GM12878 (cell line): ENCODE measurements at regions not wholly inside any gene's neighbourhood (a gene's known extent, or its start where the extent isn't known, plus 50 kb on each side); places are given as distances from the start of the nearest gene placed in this dataset.

Experiments used
- ATAC-seq: fragments of 200-7000 bp; cut with Tn5 transposase; 3 replicates; pipeline ENCODE4 v1.9.1; 2020; ENCODE audit warnings: mild to moderate bottlenecking, moderate library complexity
- BruUV-seq: library from RNA; stranded (reverse); fragments of 400-500 nt; replicated peaks from 2 replicates; lab custom pipeline; 2021; lab: Mats Ljungman, UMichigan
- CTCF ChIA-PET: fragments of 300-600 bp; sonication (Branson Sonifier 250); formaldehyde crosslinking; extraction: SDS; loops from one replicate; lab custom pipeline; 2021; ENCODE audit warnings: inconsistent platforms; lab: Yijun Ruan, JAX
- POLR2A ChIA-PET: fragments of 350-600 bp; formaldehyde crosslinking; extraction: SDS; loops from one replicate; lab custom pipeline; 2021; ENCODE audit warnings: inconsistent platforms; lab: Charles Lee
- RAD21 ChIA-PET: fragments of 300-600 bp; sonication (Branson Sonifier 250); formaldehyde crosslinking; loops from one replicate; lab custom pipeline; 2023; ENCODE audit warnings: antibody characterized with exemption; ENCODE audit not compliant: unreplicated experiment; lab: Charles Lee
- SMC1A ChIA-PET: fragments of 300-600 bp; sonication (Branson Sonifier 250); formaldehyde crosslinking; loops from one replicate; lab custom pipeline; 2023; ENCODE audit not compliant: unreplicated experiment, uncharacterized antibody; lab: Charles Lee
- DNase-seq: peaks from one replicate; pipeline ENCODE4 v3.0.0-alpha.2; 2011; ENCODE audit warnings: low read depth, low spot score
- FAIRE-seq: peaks from 3 replicates; lab custom pipeline; 2011; peaks lifted over from hg19 to GRCh38; lab: Jason Lieb, UNC
- H2AFZ ChIP-seq: 2 replicates; pipeline ENCODE4 v1.6.0; 2011; ENCODE audit warnings: low read depth, low read length, control low read depth; ENCODE audit not compliant: control insufficient read depth
- H3K27ac ChIP-seq: 2 replicates; pipeline ENCODE4 v1.5.1; 2011; ENCODE audit warnings: control low read depth; ENCODE audit not compliant: control insufficient read depth, insufficient read depth
- H3K27me3 ChIP-seq, 2 experiments: replicated peaks in 1 of 2; 2 replicates each; pipeline versions ENCODE4 v1.6.0 to v1.6.1; 2011; ENCODE audit warnings: low read length in 1 of 2; ENCODE audit not compliant: control insufficient read depth in 2 of 2, insufficient read depth in 2 of 2
- H3K36me3 ChIP-seq, 2 experiments: 2 replicates each; pipeline ENCODE4 v1.5.1; 2011; ENCODE audit warnings: low read length in 1 of 2; ENCODE audit not compliant: control insufficient read depth in 2 of 2, insufficient read depth in 2 of 2
- H3K4me1 ChIP-seq: 2 replicates; pipeline ENCODE4 v1.6.1; 2011; ENCODE audit warnings: mild to moderate bottlenecking, low read length, moderate library complexity, mixed read lengths; ENCODE audit not compliant: control insufficient read depth, insufficient read depth
- H3K4me2 ChIP-seq: 2 replicates; pipeline ENCODE4 v1.6.0; 2011; ENCODE audit warnings: control low read depth; ENCODE audit not compliant: control insufficient read depth, insufficient read depth
- H3K4me3 ChIP-seq: fragments of 200-600 bp; sonication (generic); 2 replicates; pipeline ENCODE4 v1.5.1; 2016
- H3K79me2 ChIP-seq: 2 replicates; pipeline ENCODE4 v1.6.0; 2011; ENCODE audit warnings: low read length; ENCODE audit not compliant: control insufficient read depth, insufficient read depth
- H3K9ac ChIP-seq: 2 replicates; pipeline ENCODE4 v1.8.0; 2011; ENCODE audit warnings: low read length, control low read depth, mixed read lengths; ENCODE audit not compliant: control insufficient read depth, insufficient read depth
- H3K9me3 ChIP-seq: replicated peaks from 3 replicates; pipeline ENCODE4 v1.5.1; 2011; ENCODE audit warnings: mild to moderate bottlenecking, low read length; ENCODE audit not compliant: control insufficient read depth, insufficient read depth
- H4K20me1 ChIP-seq: 2 replicates; pipeline ENCODE4 v1.6.0; 2011; ENCODE audit not compliant: control insufficient read depth, insufficient read depth
- BHLHE40 ChIP-seq, 2 experiments: fragments of 450-650 bp in 1 of 2; IDR thresholded peaks; 2 replicates each; pipeline ENCODE4 v1.6.1; 2011 to 2017; ENCODE audit warnings: low read depth in 2 of 2, borderline replicate concordance in 1 of 2, improper control_type of control experiment in 1 of 2, low read length in 1 of 2, mild to moderate bottlenecking in 1 of 2
- E4F1 ChIP-seq: fragments of 450-650 bp; IDR thresholded peaks from 2 replicates; pipeline ENCODE4 v1.6.1; 2018; ENCODE audit warnings: borderline replicate concordance, mild to moderate bottlenecking; ENCODE audit not compliant: partially characterized antibody
- HSF1 ChIP-seq: fragments of 150-350 bp; IDR thresholded peaks from 2 replicates; pipeline ENCODE4 v1.6.1; 2014; ENCODE audit warnings: mild to moderate bottlenecking, low read depth, low read length
- RFX5 ChIP-seq: IDR thresholded peaks from 2 replicates; pipeline ENCODE4 v1.6.1; 2011; ENCODE audit warnings: low read depth, low read length, improper control_type of control experiment
- SIN3A ChIP-seq: IDR thresholded peaks from 2 replicates; pipeline ENCODE4 v1.6.1; 2012; ENCODE audit warnings: low read depth, low read length, improper control_type of control experiment
- SMAD1 ChIP-seq: fragments of 450-650 bp; IDR thresholded peaks from 2 replicates; pipeline ENCODE4 v1.6.1; 2018; ENCODE audit warnings: mild to moderate bottlenecking, low read depth; ENCODE audit not compliant: partially characterized antibody
- WRNIP1 ChIP-seq: IDR thresholded peaks from 2 replicates; pipeline ENCODE4 v1.6.1; 2011; ENCODE audit warnings: low read depth, low read length, improper control_type of control experiment, borderline replicate concordance
- WGBS: methylation state at CpG from one replicate; pipeline ENCODE4 v1.1.6; 2016; ENCODE audit warnings: low lambda C conversion rate; ENCODE audit not compliant: insufficient replicate concordance, insufficient coverage; ENCODE audit errors: missing lambda C conversion rate; 5-methylcytosine and 5-hydroxymethylcytosine counted together
- in situ Hi-C: fragments of 300-500 bp; cut with MboI; formaldehyde crosslinking; loops from 9 replicates; pipeline ENCODE4 v1.14.3; 2018; ENCODE audit warnings: mixed read lengths
- intact Hi-C: fragments of 100-400 bp; cut with micrococcal nuclease; formaldehyde crosslinking; loops from one replicate; pipeline ENCODE4 v1.14.2; 2022; ENCODE audit not compliant: unreplicated experiment
- TF ChIP-seq, protein P1 (sequence below), 3 experiments: IDR thresholded peaks in 2 of 3; conservative IDR thresholded peaks in 1 of 3; 2 replicates each; pipeline ENCODE4 v1.5.1; 2011; ENCODE audit warnings: low read depth in 3 of 3, low read length in 3 of 3, mild to moderate bottlenecking in 3 of 3, control low read depth in 2 of 3, moderate library complexity in 2 of 3, inconsistent platforms in 1 of 3, mixed read lengths in 1 of 3; ENCODE audit not compliant: control insufficient read depth in 2 of 3, insufficient read depth in 1 of 3; ENCODE audit errors: extremely low read depth in 1 of 3
- TF ChIP-seq, protein P2 (sequence below): fragments of 450-650 bp; formaldehyde crosslinking; IDR thresholded peaks from 2 replicates; pipeline ENCODE4 v1.4.0; 2022; ENCODE audit warnings: mild to moderate bottlenecking, moderate library complexity

GRCh38 chr6:81929828-81930227, 177.3 kb upstream of the TENT5A start (continued):
- TF ChIP-seq WRNIP1 = no peak
- no peak for TF ChIP-seq RFX5
- no peak for TF ChIP-seq E4F1
- TF ChIP-seq, protein P1, sequence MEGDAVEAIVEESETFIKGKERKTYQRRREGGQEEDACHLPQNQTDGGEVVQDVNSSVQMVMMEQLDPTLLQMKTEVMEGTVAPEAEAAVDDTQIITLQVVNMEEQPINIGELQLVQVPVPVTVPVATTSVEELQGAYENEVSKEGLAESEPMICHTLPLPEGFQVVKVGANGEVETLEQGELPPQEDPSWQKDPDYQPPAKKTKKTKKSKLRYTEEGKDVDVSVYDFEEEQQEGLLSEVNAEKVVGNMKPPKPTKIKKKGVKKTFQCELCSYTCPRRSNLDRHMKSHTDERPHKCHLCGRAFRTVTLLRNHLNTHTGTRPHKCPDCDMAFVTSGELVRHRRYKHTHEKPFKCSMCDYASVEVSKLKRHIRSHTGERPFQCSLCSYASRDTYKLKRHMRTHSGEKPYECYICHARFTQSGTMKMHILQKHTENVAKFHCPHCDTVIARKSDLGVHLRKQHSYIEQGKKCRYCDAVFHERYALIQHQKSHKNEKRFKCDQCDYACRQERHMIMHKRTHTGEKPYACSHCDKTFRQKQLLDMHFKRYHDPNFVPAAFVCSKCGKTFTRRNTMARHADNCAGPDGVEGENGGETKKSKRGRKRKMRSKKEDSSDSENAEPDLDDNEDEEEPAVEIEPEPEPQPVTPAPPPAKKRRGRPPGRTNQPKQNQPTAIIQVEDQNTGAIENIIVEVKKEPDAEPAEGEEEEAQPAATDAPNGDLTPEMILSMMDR (IDR thresholded peaks at IDR 0.05 in 2 of 3, conservative IDR thresholded peaks at IDR 0.05 in 1 of 3; ENCODE audit: control insufficient read depth in 2 of 3, extremely low read depth in 1 of 3, insufficient read depth in 1 of 3, low read depth in 3 of 3, low read length in 3 of 3) = no peak
- no peak for TF ChIP-seq HSF1
- no peak for TF ChIP-seq SIN3A
- TF ChIP-seq, all 136 proteins: peak for 0

- SMC1A ChIA-PET = interaction anchor here (2.0 kb wide), 1 partner anchor 10 kb away, joined by 4 read pairs; no protein-coding TSS in a partner anchor
- POLR2A ChIA-PET = no interaction called here
- no peaks in the 10 kb centered on the region for H3K79me2 ChIP-seq
- in situ Hi-C loops (no loop called here), intact Hi-C loops (no loop called here)
- no peak overlapping the region for H3K4me3 ChIP-seq
- no peak overlapping the region for H3K4me2 ChIP-seq
- FAIRE-seq = no peak
- DNase-seq = no peak
- no peak overlapping the region for H2AFZ ChIP-seq
- no peak overlapping the region for H3K9ac ChIP-seq
- WGBS = 0% methylated on average over 1 of the region's 1 CpG
- no peak for ATAC-seq
- H3K36me3 ChIP-seq = no peaks in the 10 kb centered on the region
- RAD21 ChIA-PET = no interaction called here
- H4K20me1 ChIP-seq = no peaks in the 10 kb centered on the region
- no TSS peak for BruUV-seq
- no peak overlapping the region for H3K27ac ChIP-seq
- H3K27me3 ChIP-seq = no peaks in the 10 kb centered on the region
- CTCF ChIA-PET = no interaction called here
- no peaks in the 10 kb centered on the region for H3K9me3 ChIP-seq
- H3K4me1 ChIP-seq = no peaks in the 10 kb centered on the region
- TF ChIP-seq SMAD1 (no peak), BHLHE40 (IDR thresholded peaks at IDR 0.05; ENCODE audit: borderline replicate concordance in 1 of 2, low read depth in 2 of 2, low read length in 1 of 2) (no peak)
- TF ChIP-seq, protein P2, sequence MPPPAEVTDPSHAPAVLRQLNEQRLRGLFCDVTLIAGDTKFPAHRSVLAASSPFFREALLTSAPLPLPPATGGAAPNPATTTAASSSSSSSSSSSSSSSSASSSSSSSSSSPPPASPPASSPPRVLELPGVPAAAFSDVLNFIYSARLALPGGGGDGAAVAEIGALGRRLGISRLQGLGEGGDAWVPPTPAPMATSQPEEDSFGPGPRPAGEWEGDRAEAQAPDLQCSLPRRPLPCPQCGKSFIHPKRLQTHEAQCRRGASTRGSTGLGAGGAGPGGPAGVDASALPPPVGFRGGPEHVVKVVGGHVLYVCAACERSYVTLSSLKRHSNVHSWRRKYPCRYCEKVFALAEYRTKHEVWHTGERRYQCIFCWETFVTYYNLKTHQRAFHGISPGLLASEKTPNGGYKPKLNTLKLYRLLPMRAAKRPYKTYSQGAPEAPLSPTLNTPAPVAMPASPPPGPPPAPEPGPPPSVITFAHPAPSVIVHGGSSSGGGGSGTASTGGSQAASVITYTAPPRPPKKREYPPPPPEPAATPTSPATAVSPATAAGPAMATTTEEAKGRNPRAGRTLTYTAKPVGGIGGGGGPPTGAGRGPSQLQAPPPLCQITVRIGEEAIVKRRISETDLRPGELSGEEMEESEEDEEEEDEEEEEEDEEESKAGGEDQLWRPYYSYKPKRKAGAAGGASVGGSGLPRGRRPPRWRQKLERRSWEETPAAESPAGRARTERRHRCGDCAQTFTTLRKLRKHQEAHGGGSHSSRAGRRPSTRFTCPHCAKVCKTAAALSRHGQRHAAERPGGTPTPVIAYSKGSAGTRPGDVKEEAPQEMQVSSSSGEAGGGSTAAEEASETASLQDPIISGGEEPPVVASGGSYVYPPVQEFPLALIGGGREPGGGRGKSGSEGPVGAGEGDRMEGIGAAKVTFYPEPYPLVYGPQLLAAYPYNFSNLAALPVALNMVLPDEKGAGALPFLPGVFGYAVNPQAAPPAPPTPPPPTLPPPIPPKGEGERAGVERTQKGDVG (CRISPR knock-in tag) = no peak
Observed at GRCh38 chr6:81925201-81925600, 172.7 kb upstream of the TENT5A start.
